Neuronal stem cell (in vitro differentiated cells): ENCODE measurements at regions not wholly inside any gene's neighbourhood (a gene's known extent, or its start where the extent isn't known, plus 50 kb on each side); places are given as distances from the start of the nearest gene placed in this dataset.
"Not testable (repeated sequence)": the region's sequence is repeated elsewhere in the genome, so short reads cannot be mapped to it uniquely, and the experiment has no call there.

Source experiments
- DNase-seq: peaks from one replicate; pipeline ENCODE4 v3.0.0-alpha.2; 2013; ENCODE audit warnings: low spot score
- H2AFZ ChIP-seq: one replicate; pipeline ENCODE4 v1.6.1; 2013; ENCODE audit warnings: mild to moderate bottlenecking, low read length, inconsistent platforms
- H2AK5ac ChIP-seq: 2 replicates; pipeline ENCODE4 v1.6.1; 2013; ENCODE audit warnings: low read depth, mild to moderate bottlenecking, inconsistent platforms, low read length, moderate library complexity, mixed read lengths
- H2BK120ac ChIP-seq: 2 replicates; pipeline ENCODE4 v1.6.1; 2013; ENCODE audit warnings: low read depth, mild to moderate bottlenecking, inconsistent platforms, low read length, moderate library complexity, mixed read lengths
- H2BK12ac ChIP-seq: one replicate; pipeline ENCODE4 v1.6.1; 2013; ENCODE audit warnings: low read length, inconsistent platforms
- H2BK15ac ChIP-seq: 2 replicates; pipeline ENCODE4 v1.6.1; 2013; ENCODE audit warnings: mild to moderate bottlenecking, low read length, inconsistent platforms, mixed read lengths
- H2BK5ac ChIP-seq: one replicate; pipeline ENCODE4 v1.6.1; 2013; ENCODE audit warnings: inconsistent platforms, mild to moderate bottlenecking, low read length, moderate library complexity
- H3K14ac ChIP-seq: one replicate; pipeline ENCODE4 v1.6.1; 2013; ENCODE audit warnings: low read length, inconsistent platforms
- H3K18ac ChIP-seq: 2 replicates; pipeline ENCODE4 v1.6.1; 2013; ENCODE audit warnings: low read length, inconsistent platforms
- H3K23ac ChIP-seq: 2 replicates; pipeline ENCODE4 v1.6.1; 2013; ENCODE audit warnings: low read depth, mild to moderate bottlenecking, mixed read lengths, low read length, inconsistent platforms; ENCODE audit not compliant: poor library complexity
- H3K27ac ChIP-seq: replicated peaks from 3 replicates; pipeline ENCODE4 v1.5.1; 2013; ENCODE audit warnings: low read length, inconsistent platforms
- H3K27me3 ChIP-seq, 3 experiments: 2 replicates each; pipeline ENCODE4 v1.6.1; 2013; ENCODE audit warnings: low read length in 3 of 3, mild to moderate bottlenecking in 2 of 3, inconsistent platforms in 1 of 3, low read depth in 1 of 3, mixed read lengths in 1 of 3, moderate library complexity in 1 of 3; ENCODE audit not compliant: control insufficient read depth in 3 of 3, insufficient read depth in 3 of 3
- H3K36me3 ChIP-seq, 2 donors: replicated peaks in 1 of 2; 2 replicates each; pipeline ENCODE4 v1.6.1; 2013; ENCODE audit warnings: low read length in 2 of 2; ENCODE audit not compliant: control insufficient read depth in 2 of 2, insufficient read depth in 2 of 2
- H3K4ac ChIP-seq: 2 replicates; pipeline ENCODE4 v1.6.1; 2013; ENCODE audit warnings: inconsistent platforms, mild to moderate bottlenecking, low read length, moderate library complexity
- H3K4me1 ChIP-seq, 2 donors: 1 replicate in 1 of 2; 2 replicates in 1 of 2; pipeline ENCODE4 v1.6.1; 2013; ENCODE audit warnings: low read length in 2 of 2, low read depth in 1 of 2; ENCODE audit not compliant: control insufficient read depth in 2 of 2, insufficient read depth in 1 of 2
- H3K4me2 ChIP-seq: one replicate; pipeline ENCODE4 v1.6.1; 2013; ENCODE audit warnings: mild to moderate bottlenecking, low read length, inconsistent platforms; ENCODE audit not compliant: insufficient read depth, poor library complexity, severe bottlenecking
- H3K4me3 ChIP-seq, 2 donors: 2 replicates each; pipeline ENCODE4 v1.5.1; 2013; ENCODE audit warnings: low read length in 2 of 2, mild to moderate bottlenecking in 2 of 2, inconsistent platforms in 1 of 2, moderate library complexity in 1 of 2
- H3K79me1 ChIP-seq: one replicate; pipeline ENCODE4 v1.6.1; 2013; ENCODE audit warnings: low read depth, mild to moderate bottlenecking, inconsistent platforms, low read length, moderate library complexity
- H3K9ac ChIP-seq: one replicate; pipeline ENCODE4 v1.6.1; 2013; ENCODE audit warnings: mild to moderate bottlenecking, low read depth, low read length, inconsistent platforms; ENCODE audit not compliant: poor library complexity
- H3K9me3 ChIP-seq, 2 donors: replicated peaks in 1 of 2; 2 replicates each; pipeline versions ENCODE3 to v1.6.1; 2013; ENCODE audit warnings: low read length in 2 of 2, mild to moderate bottlenecking in 2 of 2, inconsistent platforms in 1 of 2, low read depth in 1 of 2, mixed read lengths in 1 of 2, moderate library complexity in 1 of 2; ENCODE audit not compliant: control insufficient read depth in 2 of 2, insufficient read depth in 1 of 2
- H4K8ac ChIP-seq: one replicate; pipeline ENCODE4 v1.6.1; 2013; ENCODE audit warnings: low read depth, mild to moderate bottlenecking, inconsistent platforms, low read length, moderate library complexity
- H4K91ac ChIP-seq: one replicate; pipeline ENCODE4 v1.6.1; 2013; ENCODE audit warnings: low read length, low read depth, mild to moderate bottlenecking, inconsistent platforms; ENCODE audit not compliant: poor library complexity
- WGBS, 2 donors: extraction: QIAGEN DNeasy Blood & Tissue Kit; methylation state at CpG; one replicate each; pipeline ENCODE4 v1.1.7; 2013; ENCODE audit warnings: missing lambda C conversion rate in 2 of 2, mixed read lengths in 1 of 2; ENCODE audit not compliant: insufficient read length in 2 of 2, insufficient replicate concordance in 1 of 2; ENCODE audit errors: extremely low coverage in 2 of 2; 5-methylcytosine and 5-hydroxymethylcytosine counted together

- not testable (repeated sequence) for H3K27ac ChIP-seq, H3K9ac ChIP-seq, H2BK12ac ChIP-seq, H4K8ac ChIP-seq, H3K4me3 ChIP-seq, H3K18ac ChIP-seq, H2BK5ac ChIP-seq, H4K91ac ChIP-seq, H3K4me2 ChIP-seq, H3K23ac ChIP-seq, H2BK15ac ChIP-seq, H3K4ac ChIP-seq, H3K9me3 ChIP-seq, H2AK5ac ChIP-seq, H3K27me3 ChIP-seq, H3K79me1 ChIP-seq, H2AFZ ChIP-seq, H3K14ac ChIP-seq, H3K36me3 ChIP-seq, H3K4me1 ChIP-seq, H2BK120ac ChIP-seq, DNase-seq
- no CpG with 5 or more reads among the region's 7 CpGs for WGBS, 2 donors
These were observed 1473.4 kb upstream of the SEL1L start for GRCh38 chr14:83007052-83007451.

- no peak overlapping the region for H3K27ac ChIP-seq
- no peak for DNase-seq
- no peaks in the 10 kb centered on the region for H3K9me3 ChIP-seq
- no peak overlapping the region for H3K14ac ChIP-seq
- H2BK15ac ChIP-seq, result no peak overlapping the region
- no peak overlapping the region for H3K4me3 ChIP-seq
- no peak overlapping the region for H4K91ac ChIP-seq
- no CpG with 5 or more reads among the region's 1 CpG for WGBS, 2 donors
- H3K79me1 ChIP-seq, result no peaks in the 10 kb centered on the region
- no peak overlapping the region for H2BK120ac ChIP-seq
- no peak overlapping the region for H3K18ac ChIP-seq
- H4K8ac ChIP-seq, result no peak overlapping the region
- H3K36me3 ChIP-seq, result no peaks in the 10 kb centered on the region
- no peak overlapping the region for H3K4ac ChIP-seq
- H3K27me3 ChIP-seq, result no peaks in the 10 kb centered on the region
- no peak overlapping the region for H3K9ac ChIP-seq
- H3K23ac ChIP-seq, result no peak overlapping the region
- no peak overlapping the region for H2AK5ac ChIP-seq
- H2BK12ac ChIP-seq, result no peak overlapping the region
- no peak overlapping the region for H2AFZ ChIP-seq
- no peaks in the 10 kb centered on the region for H3K4me1 ChIP-seq
- no peak overlapping the region for H2BK5ac ChIP-seq
- H3K4me2 ChIP-seq, result no peak overlapping the region
These were observed 1474.1 kb upstream of the SEL1L start for GRCh38 chr14:83007641-83008225.

GRCh38 chr14:83017296-83017695 is 1483.6 kb upstream of the SEL1L start:
- no peak overlapping the region for H3K23ac ChIP-seq
- H3K27ac ChIP-seq, result no peak overlapping the region
- no CpG with 5 or more reads among the region's 5 CpGs for WGBS, 2 donors

GRCh38 chr14:83019744-83020414 is 1486.2 kb upstream of the SEL1L start:
- no peaks in the 10 kb centered on the region for H3K27me3 ChIP-seq
- H3K4me3 ChIP-seq, result no peak overlapping the region
- H3K36me3 ChIP-seq, result no peaks in the 10 kb centered on the region
- H2BK15ac ChIP-seq, result no peak overlapping the region
- no peak overlapping the region for H3K18ac ChIP-seq
- no peaks in the 10 kb centered on the region for H3K4me1 ChIP-seq
- no peaks in the 10 kb centered on the region for H3K79me1 ChIP-seq
- no peak overlapping the region for H3K4me2 ChIP-seq
- no peak overlapping the region for H2AK5ac ChIP-seq
- no peak for DNase-seq
- H2BK120ac ChIP-seq, result no peak overlapping the region
- H3K27ac ChIP-seq, result no peak overlapping the region
- H2AFZ ChIP-seq, result no peak overlapping the region
- H3K9me3 ChIP-seq, result no peaks in the 10 kb centered on the region
- no peak overlapping the region for H4K8ac ChIP-seq
- no peak overlapping the region for H3K9ac ChIP-seq
- H4K91ac ChIP-seq, result no peak overlapping the region
- WGBS, 2 donors, result no CpG with 5 or more reads among the region's 3 CpGs
- H3K4ac ChIP-seq, result no peak overlapping the region
- no peak overlapping the region for H3K14ac ChIP-seq
- H2BK5ac ChIP-seq, result no peak overlapping the region
- H2BK12ac ChIP-seq, result no peak overlapping the region
- H3K23ac ChIP-seq, result no peak overlapping the region

More at GRCh38 chr14:83017296-83017695, 1483.6 kb upstream of the SEL1L start:
- H2AK5ac ChIP-seq, result no peak overlapping the region
- no peaks in the 10 kb centered on the region for H3K27me3 ChIP-seq
- H3K79me1 ChIP-seq, result no peaks in the 10 kb centered on the region
- H3K4me3 ChIP-seq, result no peak overlapping the region
- H2BK12ac ChIP-seq, result no peak overlapping the region
- no peak overlapping the region for H2BK15ac ChIP-seq
- H3K4me2 ChIP-seq, result no peak overlapping the region
- H2BK5ac ChIP-seq, result no peak overlapping the region
- H4K8ac ChIP-seq, result no peak overlapping the region
- H4K91ac ChIP-seq, result no peak overlapping the region
- no peaks in the 10 kb centered on the region for H3K36me3 ChIP-seq
- no peak overlapping the region for H3K14ac ChIP-seq
- no peak for DNase-seq
- no peak overlapping the region for H2BK120ac ChIP-seq
- H3K4me1 ChIP-seq, result no peaks in the 10 kb centered on the region
- no peak overlapping the region for H3K18ac ChIP-seq
- no peak overlapping the region for H2AFZ ChIP-seq
- H3K9me3 ChIP-seq, result no peaks in the 10 kb centered on the region
- no peak overlapping the region for H3K4ac ChIP-seq
- H3K9ac ChIP-seq, result no peak overlapping the region
